Natural killer cell treated with Interleukin-12 subunit alpha and Interleukin-12 subunit beta and Interleukin-15 and Interleukin-18, amount 100 ng/mL, for 72 hours (primary cell): ENCODE measurements at regions not wholly inside any gene's neighbourhood (a gene's known extent, or its start where the extent isn't known, plus 50 kb on each side); places are given as distances from the start of the nearest gene placed in this dataset.

Experiments used
- ATAC-seq, 2 donors: fragments of 150-1000 bp; cut with Tn5 transposase in 1 of 2; sonication (Bioruptor Pico), chemical (Tn5 transposase) in 1 of 2; 2 replicates each; pipeline ENCODE4 v1.10.0; 2021
- DNase-seq: peaks from one replicate; pipeline ENCODE4 v3.0.0; 2022; ENCODE audit warnings: low spot score
- H3K27ac Mint-ChIP-seq, 2 donors: 1 replicate in 1 of 2; 2 replicates in 1 of 2; pipeline ENCODE4 v1.8.0; 2022; ENCODE audit warnings: mixed read lengths in 2 of 2, mild to moderate bottlenecking in 1 of 2, moderate library complexity in 1 of 2
- H3K27me3 Mint-ChIP-seq, 2 donors: 1 replicate in 1 of 2; 2 replicates in 1 of 2; pipeline ENCODE4 v1.8.0; 2022; ENCODE audit warnings: mixed read lengths in 2 of 2
- H3K36me3 Mint-ChIP-seq: one replicate; pipeline ENCODE4 v1.8.0; 2022; ENCODE audit warnings: mixed read lengths
- H3K4me1 Mint-ChIP-seq, 2 donors: 1 replicate in 1 of 2; 2 replicates in 1 of 2; pipeline ENCODE4 v1.8.0; 2022; ENCODE audit warnings: low read depth in 2 of 2, mixed read lengths in 2 of 2, mild to moderate bottlenecking in 1 of 2
- H3K4me3 Mint-ChIP-seq: one replicate; pipeline ENCODE4 v1.8.0; 2022; ENCODE audit warnings: mixed read lengths
- H3K9me3 Mint-ChIP-seq: 2 replicates; pipeline ENCODE4 v1.8.0; 2022; ENCODE audit warnings: mixed read lengths

DNA sequence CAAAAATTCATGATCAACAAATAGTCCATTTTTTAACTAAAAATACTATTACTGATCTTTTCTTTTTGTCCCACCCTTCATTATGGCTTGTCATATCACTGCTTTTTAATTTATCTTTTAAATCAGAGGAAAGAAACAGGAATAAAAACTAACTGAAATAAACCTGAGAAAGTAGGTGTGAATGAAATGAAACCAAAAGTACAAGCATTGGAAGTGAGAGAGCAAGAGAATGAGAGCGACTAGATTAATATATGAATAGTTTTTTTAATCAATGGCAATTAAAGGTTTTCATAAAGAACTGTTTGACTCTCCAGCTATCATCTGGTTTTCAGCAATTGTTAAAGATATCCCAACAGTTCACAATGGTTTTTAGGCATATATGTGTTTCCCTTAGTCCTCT, 137.8 kb downstream of the SPAG6 start:
- Mint-ChIP-seq H3K27me3 (peaks cover 20 to 26% of the 10 kb centered on the region in 2 donors), H3K9me3 (no peaks in the 10 kb centered on the region), H3K27ac (no peak overlapping the region), H3K36me3 (no peaks in the 10 kb centered on the region), H3K4me1 (peaks cover 8 to 23% of the 10 kb centered on the region in 2 donors), H3K4me3 (peak overlapping the region; percentile 44)
- DNase-seq (no peak), ATAC-seq (no peak)
